ENCODE measurements at regions not wholly inside any gene's neighbourhood (a gene's known extent, or its start where the extent isn't known, plus 50 kb on each side); places are given as distances from the start of the nearest gene placed in this dataset.

- Histone ChIP-seq H3K4me1 (no peaks in the 10 kb centered on the region), H3K4me3 (no peak overlapping the region), H3K27ac (no peak overlapping the region), H3K27me3 (no peaks in the 10 kb centered on the region), H3K9me3 (no peaks in the 10 kb centered on the region), H3K36me3 (no peaks in the 10 kb centered on the region)
- 69 to 89% methylated on average over 2 of the region's 2 CpGs for WGBS, 2 donors
- TF ChIP-seq POLR2A (IDR thresholded peaks at IDR 0.05): no peak
- no peak for TF ChIP-seq EP300 (IDR thresholded peaks at IDR 0.05)
- no peak for TF ChIP-seq CTCF (IDR thresholded peaks at IDR 0.05)
- no peak for DNase-seq (ENCODE audit: low spot score in 2 of 2)
These were observed 579.0 kb upstream of the STXBP6 start for GRCh38 chr14:25628978-25629377.

- Histone ChIP-seq H3K4me3 (no peak overlapping the region), H3K36me3 (no peaks in the 10 kb centered on the region), H3K27me3 (no peaks in the 10 kb centered on the region), H3K27ac (no peak overlapping the region), H3K4me1 (no peaks in the 10 kb centered on the region), H3K9me3 (no peaks in the 10 kb centered on the region)
- TF ChIP-seq CTCF (IDR thresholded peaks at IDR 0.05) (no peak), POLR2A (IDR thresholded peaks at IDR 0.05) (no peak), EP300 (IDR thresholded peaks at IDR 0.05) (no peak)
- no peak for DNase-seq (ENCODE audit: low spot score in 2 of 2)
- WGBS, 2 donors: 75 to 82% methylated on average over 2 of the region's 2 CpGs
These were observed 578.4 kb upstream of the STXBP6 start for GRCh38 chr14:25628390-25628789.

- TF ChIP-seq POLR2A (IDR thresholded peaks at IDR 0.05) (no peak), CTCF (IDR thresholded peaks at IDR 0.05) (no peak), EP300 (IDR thresholded peaks at IDR 0.05) (no peak)
- Histone ChIP-seq H3K9me3 (no peaks in the 10 kb centered on the region), H3K27me3 (no peaks in the 10 kb centered on the region), H3K27ac (no peak overlapping the region), H3K36me3 (no peaks in the 10 kb centered on the region), H3K4me3 (no peak overlapping the region), H3K4me1 (no peaks in the 10 kb centered on the region)
- DNase-seq (ENCODE audit: low spot score in 2 of 2): no peak
- WGBS, 2 donors: 50 to 66% methylated on average over 2 of the region's 2 CpGs
These were observed 577.0 kb upstream of the STXBP6 start for GRCh38 chr14:25626986-25627385.

- H3K9me3 ChIP-seq: no peaks in the 10 kb centered on the region
- H3K4me1 ChIP-seq: no peaks in the 10 kb centered on the region
- H3K4me3 ChIP-seq: no peak overlapping the region
- no peaks in the 10 kb centered on the region for H3K36me3 ChIP-seq
- no peak for DNase-seq (ENCODE audit: low spot score in 2 of 2)
- no peak overlapping the region for H3K27ac ChIP-seq
- 57 to 87% methylated on average over 1 of the region's 1 CpG for WGBS, 2 donors
- H3K27me3 ChIP-seq: no peaks in the 10 kb centered on the region
- TF ChIP-seq CTCF (IDR thresholded peaks at IDR 0.05): no peak
- TF ChIP-seq POLR2A (IDR thresholded peaks at IDR 0.05): no peak
- TF ChIP-seq EP300 (IDR thresholded peaks at IDR 0.05): no peak
These were observed 572.8 kb upstream of the STXBP6 start for GRCh38 chr14:25622763-25623162.

- no peak for TF ChIP-seq POLR2A (IDR thresholded peaks at IDR 0.05)
- TF ChIP-seq EP300 (IDR thresholded peaks at IDR 0.05): no peak
- TF ChIP-seq CTCF (IDR thresholded peaks at IDR 0.05): no peak
- H3K27ac ChIP-seq: no peak overlapping the region
- peaks cover 0 to 20% (median 0%) of the 10 kb centered on the region in 4 donors for H3K9me3 ChIP-seq
- DNase-seq (ENCODE audit: low spot score in 2 of 2): no peak
- H3K4me1 ChIP-seq: no peaks in the 10 kb centered on the region
- no peaks in the 10 kb centered on the region for H3K27me3 ChIP-seq
- no peak overlapping the region for H3K4me3 ChIP-seq
- H3K36me3 ChIP-seq: no peaks in the 10 kb centered on the region
These were observed 570.6 kb upstream of the STXBP6 start for GRCh38 chr14:25620515-25620914.

Data from tibial nerve (tissue), 4 donors.